ENCODE measurements at regions not wholly inside any gene's neighbourhood (a gene's known extent, or its start where the extent isn't known, plus 50 kb on each side); places are given as distances from the start of the nearest gene placed in this dataset.
A peak's percentile ranks its signal among the peaks of the same experiment; 100 is the strongest.

GRCh38 chr17:65409381-65409780, 152.1 kb downstream of the AXIN2 start:
- Histone ChIP-seq H3K4me3 (ENCODE audit: insufficient read depth, low read depth, low read length) (no peak overlapping the region), H3K4ac (ENCODE audit: low read depth, low read length) (no peak overlapping the region), H2AK5ac (ENCODE audit: low read depth, low read length) (no peak overlapping the region), H3K27ac (ENCODE audit: insufficient read depth, low read length) (no peak overlapping the region), H3K18ac (ENCODE audit: low read depth, low read length) (no peak overlapping the region), H2BK20ac (ENCODE audit: low read depth, low read length) (no peak overlapping the region), H2BK120ac (ENCODE audit: low read depth, low read length) (no peak overlapping the region), H2BK15ac (ENCODE audit: low read depth, low read length) (no peak overlapping the region), H3K79me1 (ENCODE audit: low read depth in 1 of 2, low read length in 2 of 2) (no peaks in the 10 kb centered on the region), H4K5ac (ENCODE audit: low read depth, low read length) (no peak overlapping the region), H3K4me2 (ENCODE audit: low read depth, low read length) (no peak overlapping the region), H2BK5ac (ENCODE audit: low read depth, low read length, poor library complexity, severe bottlenecking) (no peak overlapping the region), H4K8ac (ENCODE audit: low read depth in 2 of 2, low read length in 2 of 2) (no peak overlapping the region), H2AFZ (replicated peaks; ENCODE audit: low read length, poor library complexity) (no peak overlapping the region), H3K9me1 (ENCODE audit: insufficient read depth, low read length) (no peaks in the 10 kb centered on the region), H3K9me3 (ENCODE audit: control insufficient read depth, insufficient read depth, low read length) (no peaks in the 10 kb centered on the region; the same call in 1 of the 2 replicates), H3K4me1 (ENCODE audit: control insufficient read depth, insufficient read depth, low read length) (no peaks in the 10 kb centered on the region), H3K9ac (ENCODE audit: low read depth, low read length) (no peak overlapping the region), H3K14ac (replicated peaks; ENCODE audit: low read depth, low read length) (no peak overlapping the region), H3K56ac (ENCODE audit: extremely low read depth, insufficient read depth, low read length) (no peak overlapping the region), H4K91ac (ENCODE audit: insufficient read depth, low read depth, low read length) (no peak overlapping the region), H4K20me1 (ENCODE audit: insufficient read depth, low read length) (no peaks in the 10 kb centered on the region), H3K27me3 (ENCODE audit: control insufficient read depth, insufficient read depth, low read length) (no peaks in the 10 kb centered on the region; the same call in 1 of the 2 replicates), H2AK9ac (replicated peaks; ENCODE audit: low read depth, low read length, poor library complexity) (no peak overlapping the region), H3K23ac (ENCODE audit: low read depth, low read length) (no peak overlapping the region), H3K36me3 (ENCODE audit: control insufficient read depth, insufficient read depth, low read length) (no peaks in the 10 kb centered on the region)
- in situ Hi-C loops (cut with MboI; ENCODE audit: low sequenced_read_pairs): no loop called here
- ChIA-PET POLR2A (ENCODE audit: unreplicated experiment) (no interaction called here), CTCF (no interaction called here)
- no TSS peak for BruUV-seq (replicated peaks)
- ATAC-seq (ENCODE audit: low read depth) (peak; percentile 60; the same call in 1 of the 2 replicates), DNase-seq (peak; percentile 6)
- TF ChIP-seq CEBPB (IDR thresholded peaks at IDR 0.05; ENCODE audit: low read depth, low read length): no peak
- no peak for TF ChIP-seq USF2 (IDR thresholded peaks at IDR 0.05; ENCODE audit: low read depth, low read length)
- TF ChIP-seq RAD21 (IDR thresholded peaks at IDR 0.05; ENCODE audit: low read length): no peak
- TF ChIP-seq CHD1 (IDR thresholded peaks at IDR 0.05; ENCODE audit: low read depth, low read length): no peak
- TF ChIP-seq, protein P1, sequence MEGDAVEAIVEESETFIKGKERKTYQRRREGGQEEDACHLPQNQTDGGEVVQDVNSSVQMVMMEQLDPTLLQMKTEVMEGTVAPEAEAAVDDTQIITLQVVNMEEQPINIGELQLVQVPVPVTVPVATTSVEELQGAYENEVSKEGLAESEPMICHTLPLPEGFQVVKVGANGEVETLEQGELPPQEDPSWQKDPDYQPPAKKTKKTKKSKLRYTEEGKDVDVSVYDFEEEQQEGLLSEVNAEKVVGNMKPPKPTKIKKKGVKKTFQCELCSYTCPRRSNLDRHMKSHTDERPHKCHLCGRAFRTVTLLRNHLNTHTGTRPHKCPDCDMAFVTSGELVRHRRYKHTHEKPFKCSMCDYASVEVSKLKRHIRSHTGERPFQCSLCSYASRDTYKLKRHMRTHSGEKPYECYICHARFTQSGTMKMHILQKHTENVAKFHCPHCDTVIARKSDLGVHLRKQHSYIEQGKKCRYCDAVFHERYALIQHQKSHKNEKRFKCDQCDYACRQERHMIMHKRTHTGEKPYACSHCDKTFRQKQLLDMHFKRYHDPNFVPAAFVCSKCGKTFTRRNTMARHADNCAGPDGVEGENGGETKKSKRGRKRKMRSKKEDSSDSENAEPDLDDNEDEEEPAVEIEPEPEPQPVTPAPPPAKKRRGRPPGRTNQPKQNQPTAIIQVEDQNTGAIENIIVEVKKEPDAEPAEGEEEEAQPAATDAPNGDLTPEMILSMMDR (conservative IDR thresholded peaks at IDR 0.05; ENCODE audit: low read depth, low read length): no peak
- TF ChIP-seq, protein P2, sequence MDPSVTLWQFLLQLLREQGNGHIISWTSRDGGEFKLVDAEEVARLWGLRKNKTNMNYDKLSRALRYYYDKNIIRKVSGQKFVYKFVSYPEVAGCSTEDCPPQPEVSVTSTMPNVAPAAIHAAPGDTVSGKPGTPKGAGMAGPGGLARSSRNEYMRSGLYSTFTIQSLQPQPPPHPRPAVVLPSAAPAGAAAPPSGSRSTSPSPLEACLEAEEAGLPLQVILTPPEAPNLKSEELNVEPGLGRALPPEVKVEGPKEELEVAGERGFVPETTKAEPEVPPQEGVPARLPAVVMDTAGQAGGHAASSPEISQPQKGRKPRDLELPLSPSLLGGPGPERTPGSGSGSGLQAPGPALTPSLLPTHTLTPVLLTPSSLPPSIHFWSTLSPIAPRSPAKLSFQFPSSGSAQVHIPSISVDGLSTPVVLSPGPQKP (IDR thresholded peaks at IDR 0.05; ENCODE audit: borderline replicate concordance, low read depth, low read length): no peak
- no peak for TF ChIP-seq MXI1 (IDR thresholded peaks at IDR 0.05; ENCODE audit: borderline replicate concordance, low read depth, low read length)
- no peak for TF ChIP-seq MAFK (IDR thresholded peaks at IDR 0.05; ENCODE audit: low read depth, low read length)
- no CpG with 5 or more reads among the region's 1 CpG for WGBS, 2 experiments (ENCODE audit: extremely low coverage in 2 of 2, insufficient read length in 1 of 2)
- intact Hi-C loops (cut with micrococcal nuclease): no loop called here
- dilution Hi-C loops (cut with HindIII; ENCODE audit: low sequenced_read_pairs, unreplicated experiment): no loop called here

Measured in IMR-90 (cell line).